ENCODE measurements at regions not wholly inside any gene's neighbourhood (a gene's known extent, or its start where the extent isn't known, plus 50 kb on each side); places are given as distances from the start of the nearest gene placed in this dataset.

- TF ChIP-seq CTCF (IDR thresholded peaks at IDR 0.05) (no peak), POLR2AphosphoS5 (IDR thresholded peaks at IDR 0.05; ENCODE audit: low read depth, low read length) (no peak), TCF7L2 (IDR thresholded peaks at IDR 0.05; ENCODE audit: low read depth, low read length) (no peak)
- TF ChIP-seq, protein P1, sequence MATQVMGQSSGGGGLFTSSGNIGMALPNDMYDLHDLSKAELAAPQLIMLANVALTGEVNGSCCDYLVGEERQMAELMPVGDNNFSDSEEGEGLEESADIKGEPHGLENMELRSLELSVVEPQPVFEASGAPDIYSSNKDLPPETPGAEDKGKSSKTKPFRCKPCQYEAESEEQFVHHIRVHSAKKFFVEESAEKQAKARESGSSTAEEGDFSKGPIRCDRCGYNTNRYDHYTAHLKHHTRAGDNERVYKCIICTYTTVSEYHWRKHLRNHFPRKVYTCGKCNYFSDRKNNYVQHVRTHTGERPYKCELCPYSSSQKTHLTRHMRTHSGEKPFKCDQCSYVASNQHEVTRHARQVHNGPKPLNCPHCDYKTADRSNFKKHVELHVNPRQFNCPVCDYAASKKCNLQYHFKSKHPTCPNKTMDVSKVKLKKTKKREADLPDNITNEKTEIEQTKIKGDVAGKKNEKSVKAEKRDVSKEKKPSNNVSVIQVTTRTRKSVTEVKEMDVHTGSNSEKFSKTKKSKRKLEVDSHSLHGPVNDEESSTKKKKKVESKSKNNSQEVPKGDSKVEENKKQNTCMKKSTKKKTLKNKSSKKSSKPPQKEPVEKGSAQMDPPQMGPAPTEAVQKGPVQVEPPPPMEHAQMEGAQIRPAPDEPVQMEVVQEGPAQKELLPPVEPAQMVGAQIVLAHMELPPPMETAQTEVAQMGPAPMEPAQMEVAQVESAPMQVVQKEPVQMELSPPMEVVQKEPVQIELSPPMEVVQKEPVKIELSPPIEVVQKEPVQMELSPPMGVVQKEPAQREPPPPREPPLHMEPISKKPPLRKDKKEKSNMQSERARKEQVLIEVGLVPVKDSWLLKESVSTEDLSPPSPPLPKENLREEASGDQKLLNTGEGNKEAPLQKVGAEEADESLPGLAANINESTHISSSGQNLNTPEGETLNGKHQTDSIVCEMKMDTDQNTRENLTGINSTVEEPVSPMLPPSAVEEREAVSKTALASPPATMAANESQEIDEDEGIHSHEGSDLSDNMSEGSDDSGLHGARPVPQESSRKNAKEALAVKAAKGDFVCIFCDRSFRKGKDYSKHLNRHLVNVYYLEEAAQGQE (IDR thresholded peaks at IDR 0.05; ENCODE audit: insufficient read depth in 1 of 2, low read depth in 2 of 2, low read length in 1 of 2): no peak
Measured at GRCh38 chr6:21392177-21392576, 201.4 kb upstream of the SOX4 start.
